IPS-20b (cell line): ENCODE measurements at regions not wholly inside any gene's neighbourhood (a gene's known extent, or its start where the extent isn't known, plus 50 kb on each side); places are given as distances from the start of the nearest gene placed in this dataset.

Experiments used
- H3K27ac ChIP-seq: one replicate; pipeline ENCODE4 v1.5.1; 2013; ENCODE audit warnings: low read length
- H3K27me3 ChIP-seq: 2 replicates; pipeline ENCODE4 v1.6.1; 2013; ENCODE audit warnings: mild to moderate bottlenecking, low read length, inconsistent platforms; ENCODE audit not compliant: insufficient read depth
- H3K36me3 ChIP-seq: 2 replicates; pipeline ENCODE4 v1.6.1; 2013; ENCODE audit warnings: low read depth, mild to moderate bottlenecking, inconsistent platforms, low read length, moderate library complexity; ENCODE audit not compliant: insufficient read depth
- H3K4me1 ChIP-seq: 2 replicates; pipeline ENCODE4 v1.6.1; 2013; ENCODE audit warnings: mild to moderate bottlenecking, control low read depth, inconsistent platforms, low read length, moderate library complexity; ENCODE audit not compliant: insufficient read depth
- H3K4me3 ChIP-seq: 2 replicates; pipeline ENCODE4 v1.5.1; 2013; ENCODE audit warnings: mild to moderate bottlenecking, low read length, inconsistent platforms
- H3K9ac ChIP-seq: 2 replicates; pipeline ENCODE4 v1.6.1; 2013; ENCODE audit warnings: low read depth, mild to moderate bottlenecking, inconsistent platforms, low read length, moderate library complexity
- H3K9me3 ChIP-seq: 2 replicates; pipeline ENCODE4 v1.6.1; 2013; ENCODE audit warnings: mild to moderate bottlenecking, low read depth, low read length, inconsistent platforms; ENCODE audit not compliant: insufficient read depth

- Histone ChIP-seq H3K4me3 (no peak overlapping the region), H3K4me1 (no peaks in the 10 kb centered on the region), H3K27ac (no peak overlapping the region), H3K9ac (no peak overlapping the region), H3K27me3 (no peaks in the 10 kb centered on the region), H3K36me3 (no peaks in the 10 kb centered on the region), H3K9me3 (no peaks in the 10 kb centered on the region)
Measured at GRCh38 chr5:29944327-29944726, 1249.2 kb upstream of the CDH6 start.

- H3K27ac ChIP-seq = no peak overlapping the region
- no peak overlapping the region for H3K9ac ChIP-seq
- H3K9me3 ChIP-seq = no peaks in the 10 kb centered on the region
- H3K36me3 ChIP-seq = no peaks in the 10 kb centered on the region
- H3K4me3 ChIP-seq = no peak overlapping the region
- H3K27me3 ChIP-seq = no peaks in the 10 kb centered on the region
- no peaks in the 10 kb centered on the region for H3K4me1 ChIP-seq
Measured at GRCh38 chr5:29942089-29942488, 1251.4 kb upstream of the CDH6 start.

- Histone ChIP-seq H3K4me3 (no peak overlapping the region), H3K9me3 (no peaks in the 10 kb centered on the region), H3K27ac (no peak overlapping the region), H3K9ac (no peak overlapping the region), H3K27me3 (no peaks in the 10 kb centered on the region), H3K36me3 (no peaks in the 10 kb centered on the region), H3K4me1 (no peaks in the 10 kb centered on the region)
Measured at GRCh38 chr5:29939988-29940387, 1253.5 kb upstream of the CDH6 start.

- Histone ChIP-seq H3K27ac (no peak overlapping the region), H3K9me3 (no peaks in the 10 kb centered on the region), H3K9ac (no peak overlapping the region), H3K36me3 (no peaks in the 10 kb centered on the region), H3K4me3 (no peak overlapping the region), H3K4me1 (no peaks in the 10 kb centered on the region), H3K27me3 (no peaks in the 10 kb centered on the region)
Measured at GRCh38 chr5:29935371-29935770, 1258.1 kb upstream of the CDH6 start.

GRCh38 chr5:29930316-29930715 is 1263.2 kb upstream of the CDH6 start:
- Histone ChIP-seq H3K9me3 (no peaks in the 10 kb centered on the region), H3K27me3 (no peaks in the 10 kb centered on the region), H3K9ac (no peak overlapping the region), H3K27ac (no peak overlapping the region), H3K4me1 (no peaks in the 10 kb centered on the region), H3K36me3 (no peaks in the 10 kb centered on the region), H3K4me3 (no peak overlapping the region)

- no peaks in the 10 kb centered on the region for H3K4me1 ChIP-seq
- H3K4me3 ChIP-seq = no peak overlapping the region
- H3K27me3 ChIP-seq = no peaks in the 10 kb centered on the region
Measured at GRCh38 chr5:29924107-29924506, 1269.4 kb upstream of the CDH6 start.

GRCh38 chr5:29905626-29906353 is 1287.7 kb upstream of the CDH6 start:
- H3K27ac ChIP-seq = no peak overlapping the region

More at GRCh38 chr5:29924107-29924506, 1269.4 kb upstream of the CDH6 start:
- H3K9me3 ChIP-seq = no peaks in the 10 kb centered on the region
- H3K27ac ChIP-seq = no peak overlapping the region
- no peaks in the 10 kb centered on the region for H3K36me3 ChIP-seq
- H3K9ac ChIP-seq = no peak overlapping the region

GRCh38 chr5:29902859-29903258 is 1290.6 kb upstream of the CDH6 start:
- H3K4me3 ChIP-seq = no peak overlapping the region
- H3K4me1 ChIP-seq = no peaks in the 10 kb centered on the region
- H3K27ac ChIP-seq = no peak overlapping the region
- H3K9me3 ChIP-seq = no peaks in the 10 kb centered on the region
- H3K9ac ChIP-seq = no peak overlapping the region
- H3K36me3 ChIP-seq = no peaks in the 10 kb centered on the region
- H3K27me3 ChIP-seq = no peaks in the 10 kb centered on the region

More at GRCh38 chr5:29905626-29906353, 1287.7 kb upstream of the CDH6 start:
- Histone ChIP-seq H3K4me1 (no peaks in the 10 kb centered on the region), H3K27me3 (no peaks in the 10 kb centered on the region), H3K4me3 (no peak overlapping the region), H3K36me3 (no peaks in the 10 kb centered on the region), H3K9me3 (no peaks in the 10 kb centered on the region), H3K9ac (no peak overlapping the region)

GRCh38 chr5:29899583-29899982 is 1293.9 kb upstream of the CDH6 start:
- no peak overlapping the region for H3K27ac ChIP-seq
- no peak overlapping the region for H3K4me3 ChIP-seq
- no peak overlapping the region for H3K9ac ChIP-seq
- no peaks in the 10 kb centered on the region for H3K4me1 ChIP-seq
- H3K9me3 ChIP-seq = no peaks in the 10 kb centered on the region
- H3K36me3 ChIP-seq = no peaks in the 10 kb centered on the region
- no peaks in the 10 kb centered on the region for H3K27me3 ChIP-seq

- H3K36me3 ChIP-seq = no peaks in the 10 kb centered on the region
- no peak overlapping the region for H3K4me3 ChIP-seq
- H3K9ac ChIP-seq = no peak overlapping the region
- no peak overlapping the region for H3K27ac ChIP-seq
- no peaks in the 10 kb centered on the region for H3K9me3 ChIP-seq
- no peaks in the 10 kb centered on the region for H3K4me1 ChIP-seq
- no peaks in the 10 kb centered on the region for H3K27me3 ChIP-seq
Measured at GRCh38 chr5:29897916-29898315, 1295.6 kb upstream of the CDH6 start.

- H3K36me3 ChIP-seq = no peaks in the 10 kb centered on the region
- H3K9me3 ChIP-seq = no peaks in the 10 kb centered on the region
- no peaks in the 10 kb centered on the region for H3K4me1 ChIP-seq
- H3K27ac ChIP-seq = no peak overlapping the region
- no peak overlapping the region for H3K4me3 ChIP-seq
- H3K27me3 ChIP-seq = no peaks in the 10 kb centered on the region
- no peak overlapping the region for H3K9ac ChIP-seq
Measured at GRCh38 chr5:29896646-29897045, 1296.8 kb upstream of the CDH6 start.

- Histone ChIP-seq H3K4me1 (no peaks in the 10 kb centered on the region), H3K9me3 (no peaks in the 10 kb centered on the region), H3K36me3 (no peaks in the 10 kb centered on the region), H3K4me3 (no peak overlapping the region), H3K9ac (no peak overlapping the region), H3K27ac (no peak overlapping the region), H3K27me3 (no peaks in the 10 kb centered on the region)
Measured at GRCh38 chr5:29894668-29895067, 1298.8 kb upstream of the CDH6 start.
